COLO829 (cell line): ENCODE measurements at regions not wholly inside any gene's neighbourhood (a gene's known extent, or its start where the extent isn't known, plus 50 kb on each side); places are given as distances from the start of the nearest gene placed in this dataset.
"Not testable (repeated sequence)": the region's sequence is repeated elsewhere in the genome, so short reads cannot be mapped to it uniquely, and the experiment has no call there.

Experiments used
- DNase-seq: peaks from one replicate; pipeline ENCODE4 v3.0.0; 2012; ENCODE audit warnings: low spot score

- DNase-seq = not testable (repeated sequence)
Measured at GRCh38 chr16:86267657-86268056, 242.7 kb upstream of the FOXF1 start.

GRCh38 chr16:86270696-86271095 is 239.6 kb upstream of the FOXF1 start:
- no peak for DNase-seq

- no peak for DNase-seq
Measured at GRCh38 chr16:86272744-86273143, 237.6 kb upstream of the FOXF1 start.

- DNase-seq = no peak
Measured at GRCh38 chr16:86277221-86277620, 233.1 kb upstream of the FOXF1 start.

- not testable (repeated sequence) for DNase-seq
Measured at GRCh38 chr16:86277859-86278258, 232.5 kb upstream of the FOXF1 start.

- no peak for DNase-seq
Measured at GRCh38 chr16:86281421-86281820, 228.9 kb upstream of the FOXF1 start.

GRCh38 chr16:86283944-86284343 is 226.4 kb upstream of the FOXF1 start:
- DNase-seq = no peak

GRCh38 chr16:86285421-86285820 is 224.9 kb upstream of the FOXF1 start:
- no peak for DNase-seq

GRCh38 chr16:86285938-86286921 is 224.1 kb upstream of the FOXF1 start:
- DNase-seq = no peak

GRCh38 chr16:86286991-86287663 is 223.2 kb upstream of the FOXF1 start:
- no peak for DNase-seq

GRCh38 chr16:86287664-86288201 is 222.6 kb upstream of the FOXF1 start:
- no peak for DNase-seq

GRCh38 chr16:86288716-86289294 is 221.5 kb upstream of the FOXF1 start:
- DNase-seq = no peak

GRCh38 chr16:86289304-86289703 is 221.0 kb upstream of the FOXF1 start:
- no peak for DNase-seq

- no peak for DNase-seq
Measured at GRCh38 chr16:86289907-86290306, 220.4 kb upstream of the FOXF1 start.

- no peak for DNase-seq
Measured at GRCh38 chr16:86291491-86291890, 218.8 kb upstream of the FOXF1 start.

- no peak for DNase-seq
Measured at GRCh38 chr16:86292171-86292775, 218.1 kb upstream of the FOXF1 start.

- DNase-seq = no peak
Measured at GRCh38 chr16:86292942-86293341, 217.4 kb upstream of the FOXF1 start.

- no peak for DNase-seq
Measured at GRCh38 chr16:86293906-86294305, 216.4 kb upstream of the FOXF1 start.

GRCh38 chr16:86294535-86295196 is 215.7 kb upstream of the FOXF1 start:
- DNase-seq = no peak

GRCh38 chr16:86296256-86296655 is 214.1 kb upstream of the FOXF1 start:
- DNase-seq = no peak

GRCh38 chr16:86297391-86297790 is 212.9 kb upstream of the FOXF1 start:
- no peak for DNase-seq
